Fibroblast of lung (primary cell): ENCODE measurements at regions not wholly inside any gene's neighbourhood (a gene's known extent, or its start where the extent isn't known, plus 50 kb on each side); places are given as distances from the start of the nearest gene placed in this dataset.

Experiments used
- DNase-seq, 2 donors: peaks; one replicate each; pipeline versions ENCODE4 v3.0.0 to v3.0.0-alpha.2; 2010; ENCODE audit warnings: low read depth in 2 of 2
- H2AFZ ChIP-seq: 2 replicates; pipeline ENCODE4 v1.5.1; 2012; ENCODE audit warnings: low read length, control low read depth, inconsistent platforms
- H3K27ac ChIP-seq: 2 replicates; pipeline ENCODE4 v1.5.1; 2011; ENCODE audit warnings: low read length, control low read depth; ENCODE audit not compliant: insufficient read depth
- H3K27me3 ChIP-seq: 2 replicates; pipeline ENCODE4 v1.5.1; 2011; ENCODE audit warnings: mild to moderate bottlenecking, low read length; ENCODE audit not compliant: control insufficient read depth, insufficient read depth
- H3K36me3 ChIP-seq: 2 replicates; pipeline ENCODE4 v1.5.1; 2011; ENCODE audit warnings: low read length; ENCODE audit not compliant: control insufficient read depth, insufficient read depth
- H3K4me1 ChIP-seq: 2 replicates; pipeline ENCODE4 v1.5.1; 2011; ENCODE audit warnings: low read length; ENCODE audit not compliant: control insufficient read depth, insufficient read depth; ENCODE audit errors: extremely low read depth
- H3K4me2 ChIP-seq: 2 replicates; pipeline ENCODE4 v1.5.1; 2011; ENCODE audit warnings: low read length, control low read depth; ENCODE audit not compliant: insufficient read depth; ENCODE audit errors: extremely low read depth
- H3K4me3 ChIP-seq, 4 experiments: fragments of 200-600 bp in 1 of 4; sonication (generic) in 1 of 4; replicated peaks in 1 of 4; 2 replicates each; pipeline ENCODE4 v1.5.1; 2011 to 2016; ENCODE audit warnings: low read length in 4 of 4, low read depth in 3 of 4, mild to moderate bottlenecking in 3 of 4, control low read depth in 2 of 4, inconsistent platforms in 1 of 4, mixed read lengths in 1 of 4; ENCODE audit not compliant: insufficient read depth in 1 of 4; ENCODE audit errors: control extremely low read depth in 1 of 4
- H3K79me2 ChIP-seq: 2 replicates; pipeline ENCODE4 v1.5.1; 2012; ENCODE audit warnings: mild to moderate bottlenecking, low read length, inconsistent platforms; ENCODE audit not compliant: control insufficient read depth, insufficient read depth
- H3K9ac ChIP-seq: 2 replicates; pipeline ENCODE4 v1.5.1; 2011; ENCODE audit warnings: mild to moderate bottlenecking, low read length, control low read depth; ENCODE audit not compliant: insufficient read depth
- H3K9me3 ChIP-seq: 2 replicates; pipeline ENCODE4 v1.5.1; 2012; ENCODE audit warnings: low read depth, low read length; ENCODE audit not compliant: control insufficient read depth, insufficient read depth
- H4K20me1 ChIP-seq: 2 replicates; pipeline ENCODE4 v1.5.1; 2011; ENCODE audit warnings: low read length; ENCODE audit not compliant: control insufficient read depth, insufficient read depth; ENCODE audit errors: extremely low read depth
- CTCF ChIP-seq, 2 donors: IDR thresholded peaks in 1 of 2; conservative IDR thresholded peaks in 1 of 2; 1 replicate in 1 of 2; 2 replicates in 1 of 2; pipeline ENCODE4 v1.5.1; 2011 to 2012; ENCODE audit warnings: low read length in 2 of 2, control low read depth in 1 of 2, inconsistent platforms in 1 of 2, low read depth in 1 of 2, mild to moderate bottlenecking in 1 of 2
- EZH2 ChIP-seq: IDR thresholded peaks from 2 replicates; pipeline ENCODE4 v1.5.1; 2012; ENCODE audit warnings: low read length, control low read depth, mild to moderate bottlenecking; ENCODE audit errors: missing control alignments

DNA sequence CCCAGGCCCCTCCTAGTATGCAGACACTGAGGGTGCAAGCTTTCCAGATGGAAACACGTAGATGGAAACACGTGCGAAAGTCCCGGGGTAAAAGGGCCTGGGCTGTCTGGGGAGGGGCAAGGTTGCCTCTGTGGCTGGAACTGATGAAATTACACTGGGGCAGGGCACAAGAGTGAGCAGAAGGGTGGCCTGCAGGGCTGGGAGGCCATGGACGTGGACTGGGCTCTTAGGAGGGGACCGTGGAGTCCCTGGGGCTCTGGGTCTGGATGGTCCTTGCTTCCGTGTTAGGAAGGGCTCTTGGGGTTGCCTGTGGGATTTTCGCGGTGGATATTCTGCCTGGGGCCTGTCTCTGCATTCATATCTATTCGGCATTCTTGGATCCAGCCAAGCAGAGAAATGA lies 63.3 kb downstream of the IRX1 start:
- H3K79me2 ChIP-seq, result no peaks in the 10 kb centered on the region
- H2AFZ ChIP-seq, result no peak overlapping the region
- H3K9ac ChIP-seq, result no peak overlapping the region
- no peaks in the 10 kb centered on the region for H3K4me1 ChIP-seq
- H3K36me3 ChIP-seq, result no peaks in the 10 kb centered on the region
- no peak overlapping the region for H3K4me2 ChIP-seq
- H3K4me3 ChIP-seq, result no peak overlapping the region
- no peaks in the 10 kb centered on the region for H3K9me3 ChIP-seq
- DNase-seq, result no peak
- no peaks in the 10 kb centered on the region for H4K20me1 ChIP-seq
- no peak overlapping the region for H3K27ac ChIP-seq
- TF ChIP-seq CTCF (conservative IDR thresholded peaks at IDR 0.05 in 1 of 2, IDR thresholded peaks at IDR 0.05 in 1 of 2; ENCODE audit: low read depth in 1 of 2, low read length in 2 of 2), result no peak
- no peak for TF ChIP-seq EZH2
- H3K27me3 ChIP-seq, result no peaks in the 10 kb centered on the region

DNA sequence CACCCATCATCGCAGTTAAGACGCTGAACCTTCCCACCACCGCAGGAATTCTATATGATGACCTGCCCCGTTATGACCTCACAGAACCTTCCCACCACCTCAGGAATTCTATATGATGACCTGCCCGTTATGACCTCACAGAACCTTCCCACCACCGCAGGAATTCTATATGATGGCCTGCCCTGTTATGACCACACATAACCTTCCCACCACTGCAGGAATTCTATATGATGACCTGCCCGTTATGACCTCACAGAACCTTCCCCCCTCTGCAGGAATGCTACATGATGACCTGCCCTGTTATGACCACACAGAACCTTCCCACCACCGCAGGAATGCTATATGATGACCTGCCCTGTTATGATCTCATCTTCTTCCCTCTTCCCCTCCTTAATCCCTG lies 64.3 kb downstream of the IRX1 start:
- H3K36me3 ChIP-seq, result no peaks in the 10 kb centered on the region
- H3K4me1 ChIP-seq, result no peaks in the 10 kb centered on the region
- H3K4me2 ChIP-seq, result no peak overlapping the region
- no peak overlapping the region for H3K27ac ChIP-seq
- DNase-seq, result no peak
- H3K9ac ChIP-seq, result no peak overlapping the region
- no peak overlapping the region for H3K4me3 ChIP-seq
- H3K27me3 ChIP-seq, result no peaks in the 10 kb centered on the region
- no peaks in the 10 kb centered on the region for H3K9me3 ChIP-seq
- H4K20me1 ChIP-seq, result no peaks in the 10 kb centered on the region
- no peaks in the 10 kb centered on the region for H3K79me2 ChIP-seq
- H2AFZ ChIP-seq, result no peak overlapping the region
- no peak for TF ChIP-seq EZH2
- TF ChIP-seq CTCF (conservative IDR thresholded peaks at IDR 0.05 in 1 of 2, IDR thresholded peaks at IDR 0.05 in 1 of 2; ENCODE audit: low read depth in 1 of 2, low read length in 2 of 2), result no peak

GRCh38 chr5:3660630-3661029 lies 65.0 kb downstream of the IRX1 start:
- no peak for DNase-seq
- Histone ChIP-seq H3K79me2 (no peaks in the 10 kb centered on the region), H2AFZ (no peak overlapping the region), H3K27me3 (no peaks in the 10 kb centered on the region), H3K9ac (no peak overlapping the region), H3K4me2 (no peak overlapping the region), H4K20me1 (no peaks in the 10 kb centered on the region), H3K36me3 (no peaks in the 10 kb centered on the region), H3K27ac (no peak overlapping the region), H3K9me3 (no peaks in the 10 kb centered on the region), H3K4me3 (no peak overlapping the region), H3K4me1 (no peaks in the 10 kb centered on the region)
- no peak for TF ChIP-seq CTCF (conservative IDR thresholded peaks at IDR 0.05 in 1 of 2, IDR thresholded peaks at IDR 0.05 in 1 of 2; ENCODE audit: low read depth in 1 of 2, low read length in 2 of 2)
- no peak for TF ChIP-seq EZH2
